MM.1S (cell line): ENCODE measurements at regions not wholly inside any gene's neighbourhood (a gene's known extent, or its start where the extent isn't known, plus 50 kb on each side); places are given as distances from the start of the nearest gene placed in this dataset.

Experiments used
- DNase-seq: peaks from one replicate; pipeline ENCODE4 v3.0.0-alpha.2; 2015
- H2AFZ ChIP-seq: fragments of 300-600 bp; sonication (generic); 2 replicates; pipeline ENCODE4 v1.6.0; 2016; ENCODE audit warnings: antibody characterized with exemption, low read length
- H3F3A ChIP-seq: fragments of 300-600 bp; sonication (generic); 2 replicates; pipeline ENCODE4 v1.6.1; 2016; ENCODE audit warnings: mild to moderate bottlenecking, antibody characterized with exemption, low read length, moderate library complexity, mixed read lengths; ENCODE audit not compliant: insufficient read depth
- H3K27ac ChIP-seq: fragments of 300-600 bp; sonication (generic); 2 replicates; pipeline ENCODE4 v1.5.1; 2016; ENCODE audit warnings: mild to moderate bottlenecking, low read length
- H3K27me3 ChIP-seq: fragments of 300-600 bp; sonication (generic); replicated peaks from 2 replicates; pipeline ENCODE4 v1.6.0; 2016; ENCODE audit warnings: low read length; ENCODE audit not compliant: insufficient read depth
- H3K36me3 ChIP-seq: fragments of 300-600 bp; sonication (generic); replicated peaks from 2 replicates; pipeline ENCODE4 v1.6.1; 2016; ENCODE audit warnings: mild to moderate bottlenecking, low read length, mixed read lengths; ENCODE audit not compliant: insufficient read depth
- H3K4me1 ChIP-seq: fragments of 300-600 bp; sonication (generic); 2 replicates; pipeline ENCODE4 v1.6.1; 2016; ENCODE audit warnings: low read length, mixed read lengths
- H3K4me2 ChIP-seq: fragments of 300-600 bp; sonication (generic); 2 replicates; pipeline ENCODE4 v1.6.0; 2016; ENCODE audit warnings: low read depth, low read length
- H3K4me3 ChIP-seq: fragments of 300-600 bp; sonication (generic); 2 replicates; pipeline ENCODE4 v1.5.1; 2016; ENCODE audit warnings: low read length, mixed read lengths
- H3K79me2 ChIP-seq: fragments of 300-600 bp; sonication (generic); 2 replicates; pipeline ENCODE4 v1.6.1; 2016; ENCODE audit warnings: mixed run types, low read length, mixed read lengths
- H3K9ac ChIP-seq: fragments of 300-600 bp; sonication (generic); 2 replicates; pipeline ENCODE4 v1.6.1; 2016; ENCODE audit warnings: low read length, mixed read lengths
- H3K9me2 ChIP-seq: fragments of 300-600 bp; sonication (generic); replicated peaks from 2 replicates; pipeline ENCODE4 v1.6.1; 2016; ENCODE audit warnings: mild to moderate bottlenecking, low read length, mixed read lengths; ENCODE audit not compliant: insufficient read depth
- H3K9me3 ChIP-seq: fragments of 300-600 bp; sonication (generic); replicated peaks from 2 replicates; pipeline ENCODE4 v1.6.1; 2016; ENCODE audit warnings: mild to moderate bottlenecking, low read length, mixed read lengths; ENCODE audit not compliant: insufficient read depth
- H4K20me1 ChIP-seq: fragments of 300-600 bp; sonication (generic); 2 replicates; pipeline ENCODE4 v1.6.1; 2016; ENCODE audit warnings: mild to moderate bottlenecking, low read length, moderate library complexity, mixed read lengths; ENCODE audit not compliant: insufficient read depth
- EZH2 ChIP-seq: fragments of 300-600 bp; sonication (generic); optimal IDR thresholded peaks from 2 replicates; pipeline ENCODE3; 2017; ENCODE audit warnings: low read depth, mild to moderate bottlenecking, antibody characterized with exemption, low read length, mixed read lengths
- EZH2phosphoT487 ChIP-seq: fragments of 300-600 bp; sonication (generic); IDR thresholded peaks from 2 replicates; pipeline ENCODE4 v1.6.1; 2018; ENCODE audit warnings: antibody characterized with exemption, low read length
- TF ChIP-seq, protein P1 (sequence below): fragments of 300-600 bp; sonication (generic); IDR thresholded peaks from 2 replicates; pipeline ENCODE4 v1.5.1; 2016; ENCODE audit warnings: antibody characterized with exemption, low read length, mixed read lengths

DNA sequence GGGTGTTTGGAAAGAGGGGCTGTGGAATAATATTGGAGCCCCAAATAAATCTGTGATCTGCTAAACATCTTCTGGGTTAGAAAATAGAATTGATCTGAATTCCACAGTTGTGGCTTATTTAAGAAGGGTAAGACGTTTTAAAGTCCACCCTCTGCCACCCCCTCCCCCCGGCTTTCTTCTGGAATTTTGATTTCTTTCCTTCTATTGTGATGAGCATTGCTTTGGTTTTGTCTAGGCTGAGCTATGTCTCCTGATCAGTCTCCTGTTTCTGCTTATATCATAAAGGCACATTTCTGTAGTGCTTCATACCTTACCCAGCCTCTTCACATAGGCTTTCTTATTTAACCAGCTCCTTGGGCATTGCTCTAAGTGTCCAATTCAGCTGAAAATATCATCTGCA, 77.3 kb upstream of the SLC38A2 start:
- Histone ChIP-seq H3K36me3 (no peaks in the 10 kb centered on the region), H3K27me3 (no peaks in the 10 kb centered on the region), H3K79me2 (no peaks in the 10 kb centered on the region), H3K4me2 (no peak overlapping the region), H3K4me1 (0 out of 2 replicates have a peak, but pooled peaks cover under 1% of the 10 kb centered on the region), H2AFZ (no peak overlapping the region), H3K9me3 (no peaks in the 10 kb centered on the region), H3K27ac (no peak overlapping the region), H3K4me3 (no peak overlapping the region), H3K9me2 (no peaks in the 10 kb centered on the region), H4K20me1 (no peaks in the 10 kb centered on the region), H3K9ac (no peak overlapping the region), H3F3A (no peaks in the 10 kb centered on the region)
- no peak for TF ChIP-seq EZH2
- TF ChIP-seq, protein P1, sequence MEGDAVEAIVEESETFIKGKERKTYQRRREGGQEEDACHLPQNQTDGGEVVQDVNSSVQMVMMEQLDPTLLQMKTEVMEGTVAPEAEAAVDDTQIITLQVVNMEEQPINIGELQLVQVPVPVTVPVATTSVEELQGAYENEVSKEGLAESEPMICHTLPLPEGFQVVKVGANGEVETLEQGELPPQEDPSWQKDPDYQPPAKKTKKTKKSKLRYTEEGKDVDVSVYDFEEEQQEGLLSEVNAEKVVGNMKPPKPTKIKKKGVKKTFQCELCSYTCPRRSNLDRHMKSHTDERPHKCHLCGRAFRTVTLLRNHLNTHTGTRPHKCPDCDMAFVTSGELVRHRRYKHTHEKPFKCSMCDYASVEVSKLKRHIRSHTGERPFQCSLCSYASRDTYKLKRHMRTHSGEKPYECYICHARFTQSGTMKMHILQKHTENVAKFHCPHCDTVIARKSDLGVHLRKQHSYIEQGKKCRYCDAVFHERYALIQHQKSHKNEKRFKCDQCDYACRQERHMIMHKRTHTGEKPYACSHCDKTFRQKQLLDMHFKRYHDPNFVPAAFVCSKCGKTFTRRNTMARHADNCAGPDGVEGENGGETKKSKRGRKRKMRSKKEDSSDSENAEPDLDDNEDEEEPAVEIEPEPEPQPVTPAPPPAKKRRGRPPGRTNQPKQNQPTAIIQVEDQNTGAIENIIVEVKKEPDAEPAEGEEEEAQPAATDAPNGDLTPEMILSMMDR: no peak
- no peak for TF ChIP-seq EZH2phosphoT487
- DNase-seq: no peak

- no peaks in the 10 kb centered on the region for H4K20me1 ChIP-seq
- no peak overlapping the region for H3K27ac ChIP-seq
- H3K9ac ChIP-seq: no peak overlapping the region
- no peaks in the 10 kb centered on the region for H3K9me3 ChIP-seq
- H3K9me2 ChIP-seq: no peaks in the 10 kb centered on the region
- DNase-seq: no peak
- H3K36me3 ChIP-seq: no peaks in the 10 kb centered on the region
- no peaks in the 10 kb centered on the region for H3K79me2 ChIP-seq
- no peaks in the 10 kb centered on the region for H3K4me1 ChIP-seq
- no peaks in the 10 kb centered on the region for H3K27me3 ChIP-seq
- no peak overlapping the region for H2AFZ ChIP-seq
- H3F3A ChIP-seq: no peaks in the 10 kb centered on the region
- no peak overlapping the region for H3K4me2 ChIP-seq
- TF ChIP-seq EZH2phosphoT487 (no peak), EZH2 (no peak)
- TF ChIP-seq, protein P1: no peak
- H3K4me3 ChIP-seq: no peak overlapping the region
Observed at GRCh38 chr12:46449316-46449715, 76.7 kb upstream of the SLC38A2 start.

GRCh38 chr12:46446645-46447044, 74.1 kb upstream of the SLC38A2 start:
- Histone ChIP-seq H3K4me1 (no peaks in the 10 kb centered on the region), H3K4me2 (no peak overlapping the region)
- DNase-seq: no peak

More at GRCh38 chr12:46446645-46447044, 74.1 kb upstream of the SLC38A2 start:
- H3K9ac ChIP-seq: no peak overlapping the region
- H3K9me3 ChIP-seq: no peaks in the 10 kb centered on the region
- no peaks in the 10 kb centered on the region for H4K20me1 ChIP-seq
- no peaks in the 10 kb centered on the region for H3K79me2 ChIP-seq
- no peaks in the 10 kb centered on the region for H3K27me3 ChIP-seq
- H2AFZ ChIP-seq: no peak overlapping the region
- H3K9me2 ChIP-seq: no peaks in the 10 kb centered on the region
- no peaks in the 10 kb centered on the region for H3K36me3 ChIP-seq
- no peak overlapping the region for H3K27ac ChIP-seq
- TF ChIP-seq EZH2: no peak
- no peak for TF ChIP-seq EZH2phosphoT487
- TF ChIP-seq, protein P1: no peak
- H3F3A ChIP-seq: no peaks in the 10 kb centered on the region
- H3K4me3 ChIP-seq: no peak overlapping the region
